GM21447 (cell line): ENCODE measurements at regions not wholly inside any gene's neighbourhood (a gene's known extent, or its start where the extent isn't known, plus 50 kb on each side); places are given as distances from the start of the nearest gene placed in this dataset.

Experiments used
- ATAC-seq: cut with Tn5 transposase; IDR thresholded peaks from one replicate; pipeline ENCODE4 v1.9.1; 2021; ENCODE audit not compliant: unreplicated experiment

- no peak for ATAC-seq
Observed at GRCh38 chr5:158142156-158142555, 283.2 kb upstream of the CLINT1 start.

- no peak for ATAC-seq
Observed at GRCh38 chr5:158140120-158140731, 281.3 kb upstream of the CLINT1 start.

GRCh38 chr5:158139161-158139560 lies 280.2 kb upstream of the CLINT1 start:
- no peak for ATAC-seq

- no peak for ATAC-seq
Observed at GRCh38 chr5:158135682-158136179, 276.8 kb upstream of the CLINT1 start.

GRCh38 chr5:158133369-158133768 lies 274.4 kb upstream of the CLINT1 start:
- ATAC-seq = no peak

- no peak for ATAC-seq
Observed at GRCh38 chr5:158127536-158127935, 268.6 kb upstream of the CLINT1 start.

- no peak for ATAC-seq
Observed at GRCh38 chr5:158126442-158127405, 267.8 kb upstream of the CLINT1 start.

GRCh38 chr5:158124606-158125316 lies 265.8 kb upstream of the CLINT1 start:
- ATAC-seq = no peak

- no peak for ATAC-seq
Observed at GRCh38 chr5:158123595-158123994, 264.6 kb upstream of the CLINT1 start.

- no peak for ATAC-seq
Observed at GRCh38 chr5:158121678-158122077, 262.7 kb upstream of the CLINT1 start.

GRCh38 chr5:158120760-158121159 lies 261.8 kb upstream of the CLINT1 start:
- no peak for ATAC-seq

- no peak for ATAC-seq
Observed at GRCh38 chr5:158119961-158120723, 261.2 kb upstream of the CLINT1 start.

- no peak for ATAC-seq
Observed at GRCh38 chr5:158117467-158118160, 258.7 kb upstream of the CLINT1 start.

- ATAC-seq = no peak
Observed at GRCh38 chr5:158116965-158117364, 258.0 kb upstream of the CLINT1 start.

GRCh38 chr5:158115468-158115867 lies 256.5 kb upstream of the CLINT1 start:
- no peak for ATAC-seq

GRCh38 chr5:158108177-158108576 lies 249.2 kb upstream of the CLINT1 start:
- no peak for ATAC-seq

- ATAC-seq = no peak
Observed at GRCh38 chr5:158100373-158100888, 241.5 kb upstream of the CLINT1 start.

- ATAC-seq = no peak
Observed at GRCh38 chr5:158099571-158100105, 240.7 kb upstream of the CLINT1 start.

GRCh38 chr5:158096835-158097234 lies 237.9 kb upstream of the CLINT1 start:
- ATAC-seq = no peak

- ATAC-seq = no peak
Observed at GRCh38 chr5:158086856-158087255, 227.9 kb upstream of the CLINT1 start.
